Islet precursor cell (in vitro differentiated cells): ENCODE measurements at regions not wholly inside any gene's neighbourhood (a gene's known extent, or its start where the extent isn't known, plus 50 kb on each side); places are given as distances from the start of the nearest gene placed in this dataset.
"Not testable (repeated sequence)": the region's sequence is repeated elsewhere in the genome, so short reads cannot be mapped to it uniquely, and the experiment has no call there.

Source experiments
- DNase-seq: peaks from one replicate; pipeline ENCODE4 v3.0.0-alpha.2; 2018

DNA sequence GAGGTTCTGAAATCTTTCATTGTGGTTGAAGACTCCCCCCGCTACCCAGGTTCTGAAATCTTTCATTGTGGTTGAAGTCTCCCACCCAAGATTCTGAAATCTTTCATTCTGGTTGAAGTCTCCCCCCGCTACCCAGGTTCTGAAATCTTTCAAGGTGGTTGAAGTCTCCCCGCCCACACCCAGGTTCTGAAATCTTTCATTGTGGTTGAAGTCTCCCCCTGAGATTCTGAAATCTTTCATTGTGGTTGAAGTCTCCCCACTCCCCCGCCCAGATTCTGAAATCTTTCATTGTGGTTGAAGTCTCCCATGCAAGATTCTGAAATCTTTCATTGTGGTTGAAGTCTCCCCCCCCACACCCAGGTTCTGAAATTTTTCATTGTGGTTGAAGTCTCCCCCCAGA lies 916.6 kb downstream of the BRD1 start:
- DNase-seq, result not testable (repeated sequence)

DNA sequence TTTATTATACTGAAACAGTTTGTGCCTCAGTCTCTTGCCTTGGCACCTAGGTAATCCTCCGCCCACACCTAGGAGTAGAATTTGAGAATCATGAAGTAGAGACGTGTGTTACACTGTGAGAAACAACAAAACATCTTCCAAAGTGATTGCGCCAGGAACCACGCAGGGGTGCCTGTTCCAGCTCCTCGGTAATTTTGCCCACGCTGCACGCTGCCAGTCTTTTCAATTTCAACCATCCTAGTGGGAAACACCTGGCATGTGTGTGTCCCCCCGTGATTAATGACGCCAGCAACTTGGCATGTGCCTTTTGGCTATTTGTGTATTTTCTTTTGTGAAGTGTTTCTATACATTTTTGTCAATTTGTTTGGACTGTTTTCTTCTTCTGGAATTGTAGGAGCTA lies 919.1 kb downstream of the BRD1 start:
- DNase-seq, result peak; percentile 26

DNA sequence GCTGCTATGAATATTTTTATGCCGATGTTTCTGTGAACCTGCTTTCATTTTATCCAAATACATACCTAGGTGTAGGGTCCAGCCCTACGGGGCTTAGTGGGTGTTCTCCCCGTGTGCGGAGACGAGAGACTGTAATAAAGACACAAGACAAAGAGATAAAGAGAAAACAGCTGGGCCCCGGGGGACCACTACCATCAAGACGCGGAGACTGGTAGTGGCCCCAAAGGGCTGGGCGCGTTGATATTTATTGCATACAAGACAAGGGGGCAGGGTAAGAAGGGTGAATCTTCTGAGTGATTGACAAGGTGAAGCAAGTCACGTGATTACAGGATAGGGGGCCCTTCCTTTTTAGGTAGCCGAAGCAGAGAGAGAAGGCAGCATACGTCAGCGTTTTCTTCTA lies 920.1 kb downstream of the BRD1 start:
- peak; percentile 26 for DNase-seq

DNA sequence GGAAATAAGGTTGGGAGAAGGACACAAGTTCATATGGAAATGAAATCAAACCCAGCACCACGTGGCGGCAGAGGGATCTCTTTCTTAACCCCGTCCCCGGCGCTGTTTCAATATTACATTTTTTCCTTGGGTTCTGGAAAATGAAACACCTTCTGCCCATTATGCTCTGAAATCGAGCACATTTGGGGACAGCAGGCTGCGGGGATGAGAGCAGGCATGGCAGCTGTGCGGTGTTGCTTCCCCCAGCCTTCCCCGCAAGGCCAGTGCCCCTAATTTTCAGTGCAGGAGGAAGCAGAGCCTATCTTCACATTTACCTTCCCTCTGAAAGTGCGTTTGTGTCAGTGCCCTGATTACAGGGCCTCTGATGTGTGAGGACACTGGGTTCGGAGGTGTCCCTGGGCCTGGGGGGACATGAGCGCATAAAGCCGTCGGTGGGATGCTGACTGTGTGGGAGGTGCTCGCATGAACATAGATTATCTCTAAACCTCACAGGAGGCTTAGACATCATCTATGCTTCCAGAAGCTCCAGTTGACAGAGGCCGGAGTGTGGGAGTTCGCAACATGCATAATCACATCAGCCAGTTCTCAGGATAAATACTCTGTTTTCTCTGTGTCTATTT lies 921.3 kb downstream of the BRD1 start:
- peak; percentile 16 for DNase-seq

DNA sequence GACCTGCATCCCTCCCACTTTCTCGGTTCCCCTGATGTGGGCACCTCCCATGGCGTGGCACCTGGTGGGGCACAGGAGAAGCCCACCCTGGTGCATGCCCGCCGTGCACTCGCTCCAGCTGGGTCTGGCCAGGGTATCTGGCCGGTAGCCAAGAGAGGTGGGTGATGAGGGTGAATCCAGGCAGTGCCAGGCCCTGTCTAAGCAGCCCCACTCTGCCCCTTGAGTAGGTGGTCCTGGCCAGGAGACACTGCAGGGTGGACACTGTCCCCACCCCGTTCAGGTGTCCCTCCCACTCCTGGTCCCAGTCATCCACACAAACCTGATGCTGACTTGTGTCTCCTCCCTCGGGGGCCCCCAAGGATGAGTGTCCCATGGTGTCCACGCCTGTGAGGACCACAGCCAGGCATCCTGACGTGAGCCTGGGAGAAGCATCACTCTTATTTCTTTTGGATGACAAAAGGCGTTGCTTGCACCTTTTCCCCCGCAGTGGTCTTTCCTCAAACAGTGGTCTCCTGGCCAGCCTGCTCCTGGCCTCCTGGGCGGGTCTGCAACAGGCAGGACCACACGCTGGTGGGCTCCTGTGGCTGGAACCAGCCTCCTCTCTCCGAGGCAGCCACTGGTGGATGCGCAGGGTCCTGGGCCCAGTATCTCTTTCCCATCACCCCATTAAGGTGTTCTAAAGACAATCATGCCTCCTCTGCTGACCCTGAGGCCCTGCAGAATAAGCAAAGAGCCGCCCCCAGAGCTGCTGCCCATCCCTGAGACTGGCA lies 922.3 kb downstream of the BRD1 start:
- peak; percentile 31 for DNase-seq

DNA sequence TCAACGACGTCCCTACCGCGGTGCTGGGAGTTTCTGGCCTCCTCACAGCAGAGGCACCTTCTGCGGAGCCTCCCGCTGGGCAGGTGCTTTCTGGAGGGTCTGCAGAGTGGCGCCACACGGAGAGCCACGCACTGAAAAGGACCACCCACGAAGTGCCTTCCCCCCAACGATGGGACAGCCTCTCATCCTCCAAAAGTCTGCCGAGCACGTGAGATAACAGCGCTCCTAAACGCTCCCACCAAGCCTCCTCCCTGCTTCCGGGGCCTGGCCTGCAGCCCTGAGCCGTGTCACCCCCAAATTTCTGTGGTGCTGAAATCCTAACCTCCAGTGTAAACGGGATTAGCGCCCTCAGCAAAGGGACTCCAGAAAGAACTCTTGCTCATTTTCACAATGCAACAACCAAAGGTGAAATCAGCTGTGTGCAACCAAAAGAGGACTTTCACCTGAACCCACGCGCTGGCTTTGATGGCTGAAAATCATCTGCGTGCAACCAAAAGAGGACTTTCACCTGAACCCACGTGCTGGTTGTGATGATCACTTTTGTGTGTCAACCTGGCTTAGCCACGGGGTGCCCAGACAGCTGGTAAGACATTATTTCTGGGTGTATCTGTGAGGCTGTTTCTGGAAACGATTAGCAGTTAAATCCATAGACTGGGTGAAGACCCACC lies 924.6 kb downstream of the BRD1 start:
- peak; percentile 32 for DNase-seq

DNA sequence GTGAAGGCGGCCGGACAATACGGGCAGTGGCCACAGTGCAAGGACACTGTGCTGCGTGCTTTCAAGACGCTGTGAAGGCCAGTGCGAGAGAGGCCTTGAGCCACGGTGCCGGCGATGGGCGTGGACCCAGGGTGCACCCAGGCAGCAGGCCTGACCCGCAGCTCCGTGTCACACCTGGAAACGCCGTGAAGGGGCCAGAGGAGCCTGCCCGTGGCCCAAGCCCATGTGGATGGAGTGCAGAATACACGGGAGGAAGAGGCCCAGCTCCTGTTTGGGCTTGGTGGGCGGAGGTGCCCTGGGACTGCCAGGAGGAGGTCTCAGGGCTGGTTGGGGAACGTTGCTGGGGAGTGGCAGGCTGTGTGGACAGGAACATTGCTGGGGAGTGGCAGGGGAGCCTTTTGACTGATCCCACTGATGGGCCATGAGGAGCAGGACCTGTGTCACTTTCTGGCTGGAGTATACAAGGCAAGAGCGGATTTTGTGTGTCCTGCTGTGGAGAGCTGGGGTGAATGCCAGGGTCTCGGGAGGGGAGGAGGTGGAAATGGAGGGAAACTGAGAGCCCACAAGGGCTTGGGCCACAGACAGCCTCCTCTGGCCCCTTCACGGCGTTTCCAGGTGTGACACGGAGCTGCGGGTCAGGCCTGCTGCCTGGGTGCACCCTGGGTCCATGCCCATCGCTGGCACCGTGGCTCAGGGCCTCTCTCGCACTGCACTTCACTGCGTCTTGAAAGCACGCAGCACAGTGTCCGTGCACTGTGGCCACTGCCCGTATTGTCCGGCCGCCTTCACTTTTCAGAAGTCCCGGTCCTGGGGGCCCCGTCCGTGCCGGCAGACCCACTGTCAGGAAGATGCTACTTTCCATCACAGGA lies 925.4 kb downstream of the BRD1 start:
- DNase-seq, result peak; percentile 37

DNA sequence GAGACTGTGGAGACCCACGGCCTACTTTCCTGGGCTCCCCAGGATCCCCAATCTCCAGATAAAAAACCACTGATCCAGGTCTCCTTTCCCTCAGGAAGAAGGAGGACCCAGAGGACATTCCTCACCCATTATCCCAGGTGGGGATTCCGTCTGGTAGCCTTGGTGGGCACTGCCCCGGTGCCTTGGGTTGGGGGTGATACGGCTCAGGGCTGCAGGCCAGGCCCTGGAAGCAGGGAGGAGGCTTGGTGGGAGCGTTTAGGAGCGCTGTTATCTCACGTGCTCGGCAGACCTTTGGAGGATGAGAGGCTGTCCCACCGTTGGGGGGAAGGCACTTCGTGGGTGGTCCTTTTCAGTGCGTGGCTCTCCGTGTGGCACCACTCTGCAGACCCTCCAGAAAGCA lies 926.3 kb downstream of the BRD1 start:
- DNase-seq, result peak; percentile 41

DNA sequence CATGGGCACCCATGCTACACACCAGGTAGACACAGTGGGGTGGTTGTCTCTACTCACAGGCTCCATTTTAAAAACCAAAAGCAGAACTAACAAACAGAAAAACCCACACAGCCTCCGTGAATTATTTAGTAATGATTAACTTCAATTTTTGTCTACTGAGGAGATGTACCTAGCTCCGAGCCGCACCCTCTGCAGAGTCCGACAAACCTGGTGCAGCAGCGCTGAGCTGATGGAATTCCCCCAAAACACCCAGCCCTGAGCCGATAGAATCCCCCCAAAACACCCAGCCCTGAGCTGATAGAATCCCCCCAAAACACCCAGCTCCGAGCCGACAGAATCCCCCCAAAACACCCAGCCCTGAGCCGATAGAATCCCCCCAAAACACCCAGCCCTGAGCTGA lies 927.0 kb downstream of the BRD1 start:
- no peak for DNase-seq

DNA sequence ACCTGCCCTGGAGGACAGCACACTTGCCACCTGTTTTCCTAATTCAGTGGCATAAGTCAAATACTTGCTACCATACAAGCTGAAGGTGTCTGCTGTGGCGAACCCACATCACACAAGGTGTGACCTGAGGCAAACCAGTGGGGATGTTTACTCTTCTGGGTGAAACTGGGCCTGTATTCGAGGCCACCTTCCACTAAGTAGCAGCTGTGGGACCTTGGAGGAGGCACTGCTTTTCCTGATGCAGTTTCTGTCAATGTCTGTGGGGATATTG lies 927.4 kb downstream of the BRD1 start:
- DNase-seq, result no peak

DNA sequence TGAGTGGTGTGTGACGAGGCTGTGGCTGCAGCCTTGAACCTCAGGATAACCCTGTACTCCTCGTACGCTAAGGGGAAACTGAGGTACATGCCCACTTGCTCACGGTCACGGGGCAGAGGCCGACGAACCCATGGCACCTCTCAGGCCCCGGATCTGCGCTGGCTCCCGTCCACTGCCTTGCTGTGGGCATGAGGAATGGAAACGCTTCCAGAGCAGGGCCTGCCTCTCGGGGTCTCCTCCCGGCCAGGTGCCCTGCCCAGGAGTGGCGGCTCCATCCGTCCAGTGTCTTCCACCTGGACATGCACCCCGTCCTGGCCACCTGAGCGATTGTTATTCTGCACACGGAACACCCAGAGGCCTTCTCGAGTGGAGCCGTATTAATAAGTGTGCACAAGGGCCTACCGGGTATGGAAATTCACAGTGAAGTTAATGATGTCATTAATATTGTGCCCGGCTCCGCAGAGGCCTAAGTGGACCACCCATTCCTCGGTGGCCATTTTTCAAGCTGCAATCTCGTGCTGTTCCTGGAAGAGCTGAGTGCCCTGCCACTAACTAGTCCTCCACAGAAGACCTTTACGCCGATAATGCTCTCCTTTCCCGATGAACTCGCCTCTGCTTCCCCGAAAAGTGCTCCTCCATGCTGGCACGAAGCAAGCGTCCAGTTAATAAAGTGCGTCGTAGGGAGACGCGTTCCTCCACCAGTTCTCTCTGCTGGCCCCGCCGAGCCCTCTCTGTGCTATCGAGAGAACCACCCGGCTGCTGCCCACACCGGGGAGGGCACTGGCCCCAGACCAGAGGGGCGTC lies 927.9 kb downstream of the BRD1 start:
- peak; percentile 43 for DNase-seq

DNA sequence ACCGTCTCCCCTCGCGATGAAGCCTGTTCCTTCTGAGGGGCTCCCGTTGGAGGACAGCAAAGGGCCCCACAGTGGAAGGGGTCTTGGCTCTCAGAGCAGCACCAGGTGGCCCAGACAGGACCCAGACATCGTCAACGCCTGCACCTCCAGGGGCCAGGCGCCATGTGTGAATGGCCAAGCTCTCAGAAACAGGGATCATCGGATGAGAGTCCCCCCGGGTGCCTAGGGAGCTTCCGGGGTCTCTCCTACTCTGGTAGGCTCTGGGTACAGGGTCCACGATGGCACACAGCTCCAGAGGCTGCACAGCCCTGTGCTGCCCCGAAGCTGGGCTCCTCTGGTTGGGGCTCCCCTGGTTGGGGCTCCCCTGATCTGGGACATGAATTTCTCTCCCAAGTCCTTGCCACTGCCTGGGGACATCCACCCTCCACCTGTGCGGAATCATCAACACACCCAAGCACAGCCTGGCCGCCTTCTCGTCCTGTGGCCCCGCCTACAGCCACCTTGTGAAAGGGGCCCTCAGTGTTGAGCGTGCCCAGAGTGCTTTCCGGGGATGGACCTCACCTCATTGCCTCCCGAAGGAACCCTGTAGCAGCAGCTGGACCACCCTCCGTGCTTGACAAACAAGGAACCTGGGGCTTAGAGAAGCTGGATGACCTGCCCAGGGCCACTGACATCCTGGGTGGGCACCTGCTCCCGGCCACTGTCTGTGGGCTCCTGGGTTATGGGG lies 929.0 kb downstream of the BRD1 start:
- DNase-seq, result peak; percentile 45

DNA sequence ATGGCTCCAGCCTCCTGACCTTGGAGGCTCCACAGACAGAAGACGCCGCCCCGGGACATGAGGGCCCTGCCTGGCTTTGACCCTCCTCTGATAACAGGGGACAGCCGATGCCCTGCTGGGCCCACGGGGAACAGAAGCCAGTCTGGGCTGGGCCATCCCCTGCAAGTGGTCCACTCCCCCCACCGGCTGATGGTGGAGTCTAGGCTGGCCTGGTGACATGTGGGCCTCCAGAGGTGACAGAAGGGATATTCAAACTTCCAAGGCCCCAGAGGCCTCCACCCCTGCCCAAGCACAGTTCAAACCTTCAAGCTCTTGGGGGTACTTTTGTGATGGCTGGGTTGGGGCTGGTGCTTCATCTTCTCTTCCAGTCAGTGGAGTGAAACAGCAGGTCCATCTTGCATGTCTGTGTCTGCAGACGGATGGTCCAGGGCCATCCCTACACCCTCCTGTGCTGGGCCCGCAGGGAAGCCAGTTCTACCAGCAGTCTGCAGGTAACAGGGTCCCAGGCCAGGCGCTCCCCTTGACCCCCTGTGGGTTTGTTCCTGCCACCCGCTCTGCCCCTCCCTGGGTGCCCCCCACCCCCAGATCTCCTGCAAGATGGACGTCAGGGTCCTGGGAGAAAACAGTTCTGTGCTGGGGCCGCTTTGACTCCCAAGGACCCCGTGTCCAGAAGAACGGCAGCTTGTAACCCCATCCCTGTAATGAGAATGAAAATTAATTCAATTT lies 929.9 kb downstream of the BRD1 start:
- peak; percentile 45 for DNase-seq

DNA sequence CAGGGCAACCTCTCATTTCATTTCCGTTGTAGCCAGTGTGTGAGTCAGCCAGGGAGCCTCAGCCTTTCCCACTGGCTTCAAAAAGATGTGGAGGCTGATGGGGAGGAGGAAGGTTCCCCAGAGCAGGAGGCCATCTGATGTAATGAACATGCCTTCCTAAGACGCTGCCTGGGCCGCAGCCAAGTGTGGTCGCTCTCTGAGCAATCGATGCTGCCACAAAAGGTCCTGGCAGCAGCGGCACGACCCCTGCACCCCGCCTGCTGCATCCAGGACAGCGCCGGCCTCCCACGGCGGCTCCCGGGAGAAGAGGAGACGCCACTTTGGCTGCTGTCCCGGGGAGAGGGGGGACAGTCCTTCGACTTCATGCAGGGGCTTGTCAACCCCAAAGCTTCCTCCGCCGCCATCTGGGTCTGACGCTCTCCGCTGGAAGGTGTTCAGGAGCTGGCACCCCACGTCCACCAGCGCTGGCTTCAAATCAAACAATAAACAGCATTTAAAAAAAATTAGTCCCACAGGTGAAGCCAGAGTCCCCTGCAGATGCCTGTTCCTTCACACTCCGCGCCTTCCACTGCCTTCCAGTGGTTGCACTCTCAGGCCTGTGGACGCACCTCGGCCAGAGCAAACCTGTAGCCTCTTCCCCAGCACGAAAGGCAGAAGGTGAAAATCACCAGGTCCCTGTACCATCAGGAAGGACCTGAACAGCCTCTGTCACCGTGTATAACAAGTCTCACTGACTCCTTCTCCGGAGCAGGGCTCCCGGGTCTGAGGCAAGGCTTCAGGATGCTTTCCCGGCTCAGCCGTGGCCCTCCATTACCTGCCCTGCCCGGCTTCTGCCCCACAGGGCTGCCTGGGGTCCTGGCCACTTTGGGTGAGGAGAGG lies 930.7 kb downstream of the BRD1 start:
- peak; percentile 46 for DNase-seq

DNA sequence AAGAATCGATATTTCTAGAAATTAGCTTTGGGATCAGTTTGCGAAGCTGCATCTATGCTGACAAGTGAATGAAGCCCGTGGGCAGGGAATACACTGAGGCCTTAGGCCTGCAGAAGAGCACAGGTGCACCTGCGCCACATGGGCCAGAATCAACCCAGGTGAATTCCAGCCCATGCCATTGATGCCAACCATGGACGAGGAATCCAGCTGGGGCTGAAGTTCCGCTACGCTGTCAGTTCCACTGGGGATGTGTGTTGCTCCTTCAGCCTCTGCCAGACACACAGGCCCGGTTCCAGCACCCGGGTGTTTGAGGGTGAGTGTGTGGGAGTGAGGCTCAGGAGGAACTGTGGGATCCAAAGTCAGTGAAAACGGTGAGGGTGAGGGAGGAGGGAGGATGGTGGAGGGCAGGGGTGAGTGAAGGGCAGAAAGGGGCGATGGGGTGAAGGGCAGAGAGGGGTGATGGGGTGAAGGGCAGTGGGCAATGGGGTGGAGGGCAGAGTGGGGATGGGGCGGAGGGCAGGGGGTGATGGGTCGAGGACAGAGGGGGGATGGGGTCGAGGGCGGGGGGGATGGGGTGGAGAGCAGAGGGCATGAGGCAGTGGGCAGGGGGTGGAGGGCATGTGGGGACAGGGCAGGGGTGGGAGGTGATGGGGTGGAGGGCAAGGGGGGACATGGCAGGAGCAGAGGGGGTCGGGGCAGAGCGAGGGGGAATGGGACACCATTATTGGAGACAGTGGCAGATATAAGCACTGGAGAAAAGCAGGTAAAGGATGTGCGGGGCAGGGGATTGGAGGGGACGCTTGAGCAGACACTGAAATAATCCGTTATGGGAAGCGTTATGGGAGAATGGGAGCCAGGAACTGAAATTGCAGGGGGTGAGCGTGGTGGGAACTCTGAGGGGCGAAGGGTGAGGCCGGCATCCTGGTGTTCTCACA lies 931.6 kb downstream of the BRD1 start:
- peak; percentile 16 for DNase-seq

DNA sequence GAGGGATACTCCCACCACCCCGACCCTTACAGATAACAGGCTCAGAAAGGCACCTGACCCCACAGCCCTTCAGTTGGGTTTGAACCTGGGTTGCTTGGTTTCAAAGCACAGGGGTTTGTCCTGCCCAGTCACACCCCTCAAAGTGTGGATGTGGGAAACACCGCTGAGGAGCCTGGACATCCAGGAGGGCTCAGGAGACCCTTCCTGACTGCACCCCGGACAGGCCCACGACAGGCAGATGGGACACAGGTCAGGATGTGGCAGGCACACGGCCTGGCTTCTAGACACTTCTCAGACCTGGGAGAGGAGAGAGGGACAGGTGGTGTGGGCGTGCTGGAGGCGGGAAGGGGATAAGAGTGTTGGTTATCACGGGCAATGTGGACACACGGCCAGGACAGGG lies 932.3 kb downstream of the BRD1 start:
- DNase-seq, result peak; percentile 37

DNA sequence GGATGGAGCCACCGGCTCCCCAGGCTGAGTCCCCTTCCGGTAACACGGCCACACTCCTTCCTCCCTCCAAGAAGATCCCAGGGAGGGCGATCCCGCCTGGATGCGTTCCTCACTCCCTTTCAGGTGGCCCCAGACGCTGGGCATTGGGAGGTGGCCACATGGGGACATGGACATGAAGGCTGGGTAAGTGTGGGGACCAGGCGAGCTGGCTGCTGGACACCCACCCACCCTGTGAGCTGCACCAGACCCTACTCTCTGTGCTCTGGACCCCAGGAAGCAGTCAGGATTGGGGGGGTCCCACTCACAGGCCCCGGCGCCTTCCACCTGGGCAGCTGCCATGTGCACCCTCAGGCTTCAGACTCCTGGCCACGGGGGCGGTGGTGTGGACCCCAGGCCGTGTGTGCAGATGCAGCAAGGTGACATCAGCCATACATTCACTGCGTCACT lies 932.8 kb downstream of the BRD1 start:
- DNase-seq, result no peak

DNA sequence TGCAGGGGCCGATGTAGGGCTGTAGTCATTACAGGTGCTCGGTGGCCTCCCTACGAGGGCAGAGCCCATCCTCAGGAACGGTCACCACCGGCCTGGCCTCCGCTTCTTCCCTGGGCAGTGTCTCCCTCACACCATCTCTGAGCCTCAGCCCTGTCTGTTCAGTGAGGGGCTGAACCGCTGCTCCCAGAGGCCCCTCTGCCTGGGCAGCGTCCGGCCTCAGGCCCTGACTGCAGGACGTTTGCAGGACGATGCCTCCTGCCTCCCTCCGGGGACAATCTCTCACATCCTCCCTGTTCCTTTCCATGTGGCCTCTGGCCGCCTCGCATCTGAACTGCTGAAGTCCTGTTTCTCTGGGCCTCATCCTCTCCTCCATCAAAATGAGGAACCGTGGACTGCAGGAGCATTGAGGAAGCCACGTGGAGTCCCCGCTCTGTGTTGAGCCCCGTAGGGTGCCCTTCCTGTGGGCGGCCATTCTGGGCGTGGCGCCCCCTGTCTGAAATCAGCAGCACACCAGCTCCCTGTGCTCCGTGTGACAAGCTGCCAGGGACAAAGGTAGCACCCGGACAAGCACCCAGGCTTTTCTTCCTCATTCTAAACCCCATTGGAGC lies 933.5 kb downstream of the BRD1 start:
- DNase-seq, result peak; percentile 47
